UCSD-AML1 (cell line): ENCODE measurements at regions not wholly inside any gene's neighbourhood (a gene's known extent, or its start where the extent isn't known, plus 50 kb on each side); places are given as distances from the start of the nearest gene placed in this dataset.
"Not testable (repeated sequence)": the region's sequence is repeated elsewhere in the genome, so short reads cannot be mapped to it uniquely, and the experiment has no call there.

Experiments
- DNase-seq: peaks from one replicate; lab custom pipeline; 2025; ENCODE audit not compliant: unreplicated experiment; lab: John Stamatoyannopoulos, UW

GRCh38 chr7:19958309-19958896 lies 185.0 kb upstream of the TMEM196 start:
- DNase-seq: no peak

GRCh38 chr7:19957664-19958063 lies 184.2 kb upstream of the TMEM196 start:
- no peak for DNase-seq

- DNase-seq: not testable (repeated sequence)
Measured at GRCh38 chr7:19954166-19954565, 180.7 kb upstream of the TMEM196 start.

- DNase-seq: not testable (repeated sequence)
Measured at GRCh38 chr7:19953411-19953810, 180.0 kb upstream of the TMEM196 start.

- no peak for DNase-seq
Measured at GRCh38 chr7:19948160-19948559, 174.7 kb upstream of the TMEM196 start.

- DNase-seq: no peak
Measured at GRCh38 chr7:19944363-19945120, 171.1 kb upstream of the TMEM196 start.

- no peak for DNase-seq
Measured at GRCh38 chr7:19939746-19940145, 166.3 kb upstream of the TMEM196 start.

- no peak for DNase-seq
Measured at GRCh38 chr7:19932549-19933249, 159.3 kb upstream of the TMEM196 start.

- no peak for DNase-seq
Measured at GRCh38 chr7:19930851-19931250, 157.4 kb upstream of the TMEM196 start.

GRCh38 chr7:19930051-19930450 lies 156.6 kb upstream of the TMEM196 start:
- DNase-seq: no peak

- DNase-seq: no peak
Measured at GRCh38 chr7:19928247-19928646, 154.8 kb upstream of the TMEM196 start.

GRCh38 chr7:19920705-19921104 lies 147.3 kb upstream of the TMEM196 start:
- no peak for DNase-seq

GRCh38 chr7:19920166-19920565 lies 146.7 kb upstream of the TMEM196 start:
- no peak for DNase-seq

- DNase-seq: no peak
Measured at GRCh38 chr7:19919261-19920095, 146.1 kb upstream of the TMEM196 start.

- no peak for DNase-seq
Measured at GRCh38 chr7:19916046-19916445, 142.6 kb upstream of the TMEM196 start.

- DNase-seq: no peak
Measured at GRCh38 chr7:19915596-19915995, 142.2 kb upstream of the TMEM196 start.

GRCh38 chr7:19914866-19915265 lies 141.4 kb upstream of the TMEM196 start:
- DNase-seq: no peak

- no peak for DNase-seq
Measured at GRCh38 chr7:19900118-19900517, 126.7 kb upstream of the TMEM196 start.

GRCh38 chr7:19899529-19899928 lies 126.1 kb upstream of the TMEM196 start:
- DNase-seq: no peak

GRCh38 chr7:19882893-19883292 lies 109.5 kb upstream of the TMEM196 start:
- DNase-seq: not testable (repeated sequence)

- no peak for DNase-seq
Measured at GRCh38 chr7:19872094-19872493, 98.7 kb upstream of the TMEM196 start.
